Effector memory CD4-positive, alpha-beta T cell (primary cell): ENCODE measurements at regions not wholly inside any gene's neighbourhood (a gene's known extent, or its start where the extent isn't known, plus 50 kb on each side); places are given as distances from the start of the nearest gene placed in this dataset.

ENCODE experiments used
- DNase-seq, 3 donors: peaks; one replicate each; pipeline ENCODE4 v3.0.0-alpha.2; 2020
- H3K27ac ChIP-seq: 2 replicates; pipeline ENCODE4 v1.7.0; 2013; ENCODE audit warnings: mild to moderate bottlenecking, low read length, moderate library complexity; ENCODE audit not compliant: insufficient read depth, poor library complexity, severe bottlenecking
- H3K27me3 ChIP-seq: replicated peaks from 2 replicates; pipeline ENCODE4 v1.7.0; 2013; ENCODE audit warnings: mild to moderate bottlenecking, low read length; ENCODE audit not compliant: insufficient read depth, control insufficient read depth, poor library complexity, severe bottlenecking
- H3K36me3 ChIP-seq: 2 replicates; pipeline ENCODE4 v1.7.0; 2013; ENCODE audit warnings: mild to moderate bottlenecking, low read length, moderate library complexity; ENCODE audit not compliant: control insufficient read depth, insufficient read depth
- H3K4me1 ChIP-seq: 2 replicates; pipeline ENCODE4 v1.7.0; 2013; ENCODE audit warnings: low read length, mild to moderate bottlenecking; ENCODE audit not compliant: control insufficient read depth, insufficient read depth, poor library complexity, severe bottlenecking
- H3K4me3 ChIP-seq: 2 replicates; pipeline ENCODE4 v1.7.0; 2013; ENCODE audit warnings: low read length, low read depth, mild to moderate bottlenecking; ENCODE audit not compliant: insufficient read depth, poor library complexity, severe bottlenecking
- H3K9me3 ChIP-seq: 2 replicates; pipeline ENCODE4 v1.7.0; 2013; ENCODE audit warnings: mild to moderate bottlenecking, low read length, moderate library complexity; ENCODE audit not compliant: control insufficient read depth

DNA sequence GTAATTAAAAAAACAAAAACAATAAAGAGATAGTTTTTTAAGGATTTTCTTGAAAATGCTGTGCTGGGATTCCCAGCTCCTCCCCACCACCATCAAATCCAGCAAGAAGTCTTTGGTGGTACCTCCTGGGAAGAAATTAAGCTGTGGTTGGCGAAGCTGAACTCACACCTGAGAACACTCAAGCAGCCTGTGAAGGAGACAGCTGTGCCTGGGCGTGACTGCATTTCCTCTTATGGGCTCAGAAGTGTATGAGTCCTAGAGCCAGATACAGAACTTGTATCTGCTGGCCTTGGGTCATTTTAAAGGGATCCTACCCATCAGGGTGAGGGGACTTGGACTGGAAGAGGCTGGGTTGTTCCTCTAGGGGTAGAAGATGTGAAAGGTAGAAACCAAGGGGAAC lies 561.2 kb upstream of the SGCD start:
- no peaks in the 10 kb centered on the region for H3K9me3 ChIP-seq
- no peaks in the 10 kb centered on the region for H3K4me1 ChIP-seq
- no peaks in the 10 kb centered on the region for H3K36me3 ChIP-seq
- H3K27ac ChIP-seq = no peak overlapping the region
- DNase-seq = no peak
- no peak overlapping the region for H3K4me3 ChIP-seq
- H3K27me3 ChIP-seq = no peaks in the 10 kb centered on the region

DNA sequence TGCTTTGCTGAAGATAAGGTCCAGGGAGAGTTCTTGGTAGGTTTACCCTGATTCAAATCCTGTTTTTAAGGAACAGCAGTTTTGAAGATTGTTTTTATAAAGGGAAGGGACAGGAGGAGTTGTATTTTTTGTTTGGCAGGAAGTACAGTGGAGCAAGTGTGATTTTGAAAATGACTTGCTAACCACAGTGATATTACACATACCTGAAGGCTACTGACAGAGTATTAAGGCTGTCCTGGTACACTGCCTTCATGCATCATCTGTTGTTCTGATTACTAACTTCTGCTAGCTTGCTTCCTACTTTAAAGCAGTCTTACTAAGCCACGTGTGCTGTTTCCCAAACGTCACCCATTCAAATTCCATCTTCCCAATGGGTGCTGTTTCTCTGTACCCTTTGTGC lies 559.5 kb upstream of the SGCD start:
- no peak for DNase-seq
- no peak overlapping the region for H3K27ac ChIP-seq

GRCh38 chr5:155768332-155768731 lies 558.6 kb upstream of the SGCD start:
- no peak overlapping the region for H3K27ac ChIP-seq
- DNase-seq = no peak
- H3K4me3 ChIP-seq = no peak overlapping the region
- H3K27me3 ChIP-seq = no peaks in the 10 kb centered on the region
- H3K9me3 ChIP-seq = no peaks in the 10 kb centered on the region
- no peaks in the 10 kb centered on the region for H3K36me3 ChIP-seq
- H3K4me1 ChIP-seq = no peaks in the 10 kb centered on the region

More for the DNA sequence above, 559.5 kb upstream of the SGCD start:
- Histone ChIP-seq H3K27me3 (no peaks in the 10 kb centered on the region), H3K36me3 (no peaks in the 10 kb centered on the region), H3K4me1 (no peaks in the 10 kb centered on the region), H3K9me3 (no peaks in the 10 kb centered on the region), H3K4me3 (no peak overlapping the region)

DNA sequence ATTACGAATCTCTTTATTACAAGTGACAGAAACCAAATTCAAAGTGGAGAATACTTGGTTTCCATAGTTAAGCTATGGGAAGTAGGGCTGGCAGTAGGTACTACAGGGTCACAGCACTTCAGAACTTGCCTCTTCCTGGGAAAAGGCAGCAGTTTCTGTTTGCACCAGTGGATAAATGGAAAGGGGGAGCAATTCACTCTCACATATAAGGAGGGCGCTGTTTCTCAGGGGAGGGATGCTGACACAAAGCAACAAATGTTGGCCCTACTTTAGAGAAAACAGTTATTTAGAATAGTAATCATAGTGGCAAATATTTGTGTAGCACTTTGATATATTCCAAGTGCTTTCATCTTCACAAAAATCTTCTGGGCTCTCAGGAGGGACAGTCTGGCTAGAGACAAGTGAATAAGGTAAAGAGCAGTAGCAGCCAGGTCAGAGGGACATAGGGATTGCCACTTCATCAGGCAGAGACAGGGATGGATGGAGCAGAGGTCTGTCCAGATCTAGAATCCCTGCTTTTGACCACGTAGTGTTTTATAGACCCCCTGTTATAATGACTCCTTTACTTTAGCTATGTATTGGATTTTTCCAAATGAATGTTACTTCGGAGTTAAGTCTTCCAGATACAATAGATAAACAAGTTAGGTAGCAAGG lies 554.8 kb upstream of the SGCD start:
- no peak for DNase-seq
- Histone ChIP-seq H3K4me1 (no peaks in the 10 kb centered on the region), H3K36me3 (no peaks in the 10 kb centered on the region), H3K4me3 (no peak overlapping the region), H3K9me3 (no peaks in the 10 kb centered on the region), H3K27me3 (no peaks in the 10 kb centered on the region), H3K27ac (no peak overlapping the region)

- Histone ChIP-seq H3K9me3 (no peaks in the 10 kb centered on the region), H3K36me3 (no peaks in the 10 kb centered on the region), H3K4me1 (no peaks in the 10 kb centered on the region), H3K27ac (no peak overlapping the region), H3K4me3 (no peak overlapping the region), H3K27me3 (no peaks in the 10 kb centered on the region)
- DNase-seq = no peak
Measured at GRCh38 chr5:155773680-155774079, 553.3 kb upstream of the SGCD start.

- H3K36me3 ChIP-seq = no peaks in the 10 kb centered on the region
- no peak overlapping the region for H3K4me3 ChIP-seq
- H3K27me3 ChIP-seq = no peaks in the 10 kb centered on the region
- no peaks in the 10 kb centered on the region for H3K4me1 ChIP-seq
- no peak overlapping the region for H3K27ac ChIP-seq
- DNase-seq = no peak
- no peaks in the 10 kb centered on the region for H3K9me3 ChIP-seq
Measured at GRCh38 chr5:155780260-155780659, 546.7 kb upstream of the SGCD start.

- DNase-seq = no peak
- Histone ChIP-seq H3K4me1 (no peaks in the 10 kb centered on the region), H3K27me3 (no peaks in the 10 kb centered on the region), H3K9me3 (no peaks in the 10 kb centered on the region), H3K4me3 (no peak overlapping the region), H3K27ac (no peak overlapping the region), H3K36me3 (no peaks in the 10 kb centered on the region)
Measured at GRCh38 chr5:155783246-155783645, 543.7 kb upstream of the SGCD start.

GRCh38 chr5:155783791-155784190 lies 543.2 kb upstream of the SGCD start:
- no peaks in the 10 kb centered on the region for H3K36me3 ChIP-seq
- H3K27me3 ChIP-seq = no peaks in the 10 kb centered on the region
- no peak overlapping the region for H3K4me3 ChIP-seq
- no peaks in the 10 kb centered on the region for H3K9me3 ChIP-seq
- no peak for DNase-seq
- no peaks in the 10 kb centered on the region for H3K4me1 ChIP-seq
- no peak overlapping the region for H3K27ac ChIP-seq

- H3K4me1 ChIP-seq = no peaks in the 10 kb centered on the region
- no peaks in the 10 kb centered on the region for H3K27me3 ChIP-seq
- H3K4me3 ChIP-seq = no peak overlapping the region
- no peak for DNase-seq
- no peaks in the 10 kb centered on the region for H3K9me3 ChIP-seq
- H3K27ac ChIP-seq = no peak overlapping the region
- H3K36me3 ChIP-seq = no peaks in the 10 kb centered on the region
Measured at GRCh38 chr5:155786108-155786507, 540.9 kb upstream of the SGCD start.

DNA sequence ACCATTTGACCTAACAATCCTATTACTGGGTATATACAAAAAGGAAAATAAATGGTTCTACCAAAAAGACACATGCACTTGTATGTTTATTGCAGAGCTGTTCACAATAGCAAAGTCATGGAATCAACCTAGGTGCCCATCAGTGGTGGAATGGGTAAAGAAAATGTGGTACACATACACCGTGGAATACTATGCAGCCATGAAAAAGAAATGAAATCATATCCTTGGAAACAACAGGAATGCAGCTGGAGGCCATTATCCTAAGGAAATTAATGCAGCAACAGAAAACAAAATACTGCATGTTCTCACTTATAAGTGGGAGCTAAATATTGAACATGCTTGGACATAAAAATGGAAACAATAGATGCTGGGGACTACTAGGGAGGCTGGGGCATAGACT lies 534.1 kb upstream of the SGCD start:
- H3K27me3 ChIP-seq = no peaks in the 10 kb centered on the region
- H3K4me1 ChIP-seq = no peaks in the 10 kb centered on the region
- peaks cover 6% of the 10 kb centered on the region for H3K9me3 ChIP-seq
- DNase-seq = no peak
- no peaks in the 10 kb centered on the region for H3K36me3 ChIP-seq
- no peak overlapping the region for H3K4me3 ChIP-seq
- no peak overlapping the region for H3K27ac ChIP-seq
